SK-N-SH (cell line): ENCODE measurements at regions not wholly inside any gene's neighbourhood (a gene's known extent, or its start where the extent isn't known, plus 50 kb on each side); places are given as distances from the start of the nearest gene placed in this dataset.

Experiments used
- CTCF ChIA-PET: fragments of 300-600, 350-600 bp; formaldehyde crosslinking; extraction: SDS; loops from one replicate; lab custom pipeline; 2021; lab: Yijun Ruan, JAX
- POLR2A ChIA-PET: fragments of 350-600 bp; sonication (Branson Sonifier 250); formaldehyde crosslinking; extraction: SDS; loops from one replicate; lab custom pipeline; 2020; ENCODE audit warnings: antibody characterized with exemption, inconsistent platforms; lab: Yijun Ruan, JAX
- DNase-seq: peaks from one replicate; pipeline ENCODE4 v3.0.0; 2012
- H2AFZ ChIP-seq: fragments of 200-600 bp; sonication (generic); 2 replicates; pipeline ENCODE4 v1.8.1; 2016; ENCODE audit warnings: antibody characterized with exemption, mild to moderate bottlenecking, low read depth
- H3F3A ChIP-seq: fragments of 200-600 bp; sonication (generic); replicated peaks from 2 replicates; pipeline ENCODE3; 2016; ENCODE audit warnings: antibody characterized with exemption, mild to moderate bottlenecking; ENCODE audit not compliant: insufficient read depth
- H3K27ac ChIP-seq, 2 experiments: fragments of 200-500 bp in 1 of 2; fragments of 200-600 bp in 1 of 2; sonication (Bioruptor generic) in 1 of 2; sonication (generic), shearing (Covaris generic) in 1 of 2; 2 replicates each; pipeline versions ENCODE4 v1.5.1 to v1.6.1; 2014 to 2016; ENCODE audit warnings: low read depth in 2 of 2, inconsistent platforms in 1 of 2, low read length in 1 of 2, mild to moderate bottlenecking in 1 of 2, mixed read lengths in 1 of 2
- H3K27me3 ChIP-seq: fragments of 200-600 bp; sonication (generic), shearing (Covaris generic); 2 replicates; pipeline ENCODE4 v1.6.1; 2016; ENCODE audit warnings: mixed run types; ENCODE audit not compliant: insufficient read depth
- H3K36me3 ChIP-seq, 2 experiments: fragments of 200-500 bp in 1 of 2; fragments of 200-600 bp in 1 of 2; sonication (Bioruptor generic) in 1 of 2; sonication (generic) in 1 of 2; replicated peaks in 1 of 2; 2 replicates each; pipeline versions ENCODE3 to v1.5.1; 2014 to 2016; ENCODE audit warnings: low read length in 1 of 2, mild to moderate bottlenecking in 1 of 2; ENCODE audit not compliant: insufficient read depth in 2 of 2, control insufficient read depth in 1 of 2
- H3K4me1 ChIP-seq, 2 experiments: fragments of 200-500 bp in 1 of 2; fragments of 200-600 bp in 1 of 2; sonication (Bioruptor generic) in 1 of 2; sonication (generic), shearing (Covaris generic) in 1 of 2; 2 replicates each; pipeline versions ENCODE4 v1.5.1 to v1.6.1; 2014 to 2016; ENCODE audit warnings: low read depth in 1 of 2, low read length in 1 of 2, mixed run types in 1 of 2; ENCODE audit not compliant: insufficient read depth in 2 of 2, control insufficient read depth in 1 of 2
- H3K4me2 ChIP-seq: fragments of 200-600 bp; sonication (generic), shearing (Covaris generic); 2 replicates; pipeline ENCODE4 v1.6.1; 2017; ENCODE audit warnings: mixed run types
- H3K4me3 ChIP-seq, 2 experiments: fragments of 200-500 bp in 1 of 2; fragments of 200-600 bp in 1 of 2; sonication (Bioruptor generic) in 1 of 2; sonication (generic), shearing (Covaris generic) in 1 of 2; 2 replicates each; pipeline versions ENCODE4 v1.5.1 to v1.8.1; 2014 to 2016; ENCODE audit warnings: low read depth in 2 of 2, inconsistent platforms in 1 of 2, low read length in 1 of 2, mild to moderate bottlenecking in 1 of 2, mixed read lengths in 1 of 2, moderate library complexity in 1 of 2
- H3K79me2 ChIP-seq: fragments of 200-600 bp; sonication (generic); 2 replicates; pipeline ENCODE4 v1.8.1; 2017; ENCODE audit warnings: mild to moderate bottlenecking; ENCODE audit not compliant: insufficient read depth
- H3K9ac ChIP-seq: fragments of 200-600 bp; sonication (generic); 2 replicates; pipeline ENCODE4 v1.6.1; 2017; ENCODE audit warnings: mixed run types
- H3K9me2 ChIP-seq: fragments of 200-600 bp; sonication (generic); 2 replicates; pipeline ENCODE4 v1.6.1; 2017; ENCODE audit warnings: mixed run types
- H3K9me3 ChIP-seq: fragments of 200-600 bp; sonication (generic); 2 replicates; pipeline ENCODE4 v1.6.1; 2017; ENCODE audit warnings: mixed run types, mild to moderate bottlenecking, moderate library complexity
- H4K20me1 ChIP-seq: fragments of 200-600 bp; sonication (generic); 2 replicates; pipeline ENCODE4 v1.6.1; 2017; ENCODE audit warnings: mild to moderate bottlenecking, mixed run types; ENCODE audit not compliant: insufficient read depth
- FOSL2 ChIP-seq: IDR thresholded peaks from 2 replicates; pipeline ENCODE4 v1.4.0; 2012; ENCODE audit warnings: low read depth, mild to moderate bottlenecking, moderate library complexity, borderline replicate concordance
- FOXM1 ChIP-seq: IDR thresholded peaks from 2 replicates; pipeline ENCODE4 v1.4.0; 2012; ENCODE audit warnings: low read depth, mild to moderate bottlenecking
- IRF3 ChIP-seq: fragments of 150-350 bp; IDR thresholded peaks from 2 replicates; pipeline ENCODE4 v1.6.1; 2016; ENCODE audit warnings: mild to moderate bottlenecking, low read depth, low read length
- POLR2AphosphoS5 ChIP-seq: IDR thresholded peaks from 2 replicates; pipeline ENCODE4 v1.6.1; 2012; ENCODE audit warnings: low read depth, low read length
- RAD21 ChIP-seq: IDR thresholded peaks from 2 replicates; pipeline ENCODE4 v1.6.1; 2012; ENCODE audit warnings: mild to moderate bottlenecking, low read length
- RXRA ChIP-seq: IDR thresholded peaks from 2 replicates; pipeline ENCODE4 v1.4.0; 2012; ENCODE audit warnings: low read depth, mild to moderate bottlenecking, borderline replicate concordance
- SIN3A ChIP-seq: IDR thresholded peaks from 2 replicates; pipeline ENCODE4 v1.6.1; 2012; ENCODE audit warnings: low read depth, mild to moderate bottlenecking, low read length, moderate library complexity, borderline replicate concordance
- SMC3 ChIP-seq: IDR thresholded peaks from 2 replicates; pipeline ENCODE4 v1.6.1; 2012; ENCODE audit warnings: low read depth, low read length, improper control_type of control experiment
- TCF12 ChIP-seq: IDR thresholded peaks from 2 replicates; pipeline ENCODE4 v1.4.0; 2012
- WGBS: methylation state at CpG from one replicate; pipeline ENCODE4 v1.1.6; 2017; ENCODE audit warnings: low lambda C conversion rate; 5-methylcytosine and 5-hydroxymethylcytosine counted together
- TF ChIP-seq, protein P1 (sequence below): IDR thresholded peaks from 2 replicates; pipeline ENCODE4; 2012
- TF ChIP-seq, protein P2 (sequence below): IDR thresholded peaks from 2 replicates; pipeline ENCODE4 v1.4.0; 2012; ENCODE audit warnings: low read depth, borderline replicate concordance
- TF ChIP-seq, protein P3 (sequence below): fragments of 150-350 bp; IDR thresholded peaks from 2 replicates; pipeline ENCODE4 v1.6.1; 2017; ENCODE audit warnings: antibody characterized with exemption, low read length, low read depth, borderline replicate concordance

GRCh38 chr18:56162311-56163265 lies 475.8 kb downstream of the TXNL1 start:
- Histone ChIP-seq H3F3A (peaks cover under 1% of the 10 kb centered on the region), H3K79me2 (no peaks in the 10 kb centered on the region), H3K4me3 (no peak overlapping the region), H3K27ac (no peak overlapping the region), H3K9me3 (no peaks in the 10 kb centered on the region), H3K4me1 (no peaks in the 10 kb centered on the region; a peak in 2 of 4 replicates), H3K36me3 (no peaks in the 10 kb centered on the region), H3K4me2 (no peak overlapping the region), H4K20me1 (no peaks in the 10 kb centered on the region), H2AFZ (no peak overlapping the region), H3K9me2 (no peaks in the 10 kb centered on the region), H3K9ac (no peak overlapping the region), H3K27me3 (no peaks in the 10 kb centered on the region)
- DNase-seq: no peak
- POLR2A ChIA-PET: no interaction called here
- TF ChIP-seq IRF3 (no peak), SIN3A (no peak)
- WGBS: 70% methylated on average over 5 of the region's 5 CpGs
- CTCF ChIA-PET: no interaction called here

DNA sequence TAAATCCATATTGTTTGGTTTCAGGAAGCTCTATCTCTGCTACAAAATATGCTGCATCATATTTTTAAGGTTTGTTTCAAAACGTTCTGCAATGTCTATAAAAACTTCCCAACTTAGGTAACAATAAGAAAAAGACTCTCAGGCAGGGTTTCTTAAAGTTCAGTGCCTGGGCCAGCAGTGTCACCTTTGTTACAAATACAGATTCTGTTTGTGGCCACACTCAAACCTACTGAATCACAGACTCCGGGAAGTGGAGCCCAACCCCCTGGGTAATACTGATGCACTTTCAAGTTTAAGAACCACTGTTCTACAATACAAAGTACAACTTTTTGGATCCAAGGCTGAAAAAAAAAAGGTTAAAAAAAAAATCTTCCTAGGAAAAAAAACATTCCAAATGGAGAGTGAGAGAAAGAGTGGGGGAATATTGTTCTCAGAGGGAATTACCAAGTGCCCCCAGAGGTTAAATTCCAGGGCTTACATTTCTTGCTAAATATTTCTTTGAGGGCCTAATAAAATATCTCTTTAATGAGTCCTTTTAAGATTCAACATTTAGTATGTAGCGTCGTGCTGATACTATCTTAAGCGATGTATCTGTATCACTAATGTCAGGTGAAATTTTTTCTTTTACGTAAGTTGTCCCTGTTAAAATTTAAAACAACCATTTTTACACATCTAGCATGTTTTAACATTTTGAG lies 476.7 kb downstream of the TXNL1 start:
- no peaks in the 10 kb centered on the region for H3K27me3 ChIP-seq
- DNase-seq: no peak
- H3K79me2 ChIP-seq: no peaks in the 10 kb centered on the region
- no peaks in the 10 kb centered on the region for H3K36me3 ChIP-seq
- H3K27ac ChIP-seq: no peak overlapping the region
- no peaks in the 10 kb centered on the region for H3F3A ChIP-seq
- 81% methylated on average over 6 of the region's 6 CpGs for WGBS
- H3K4me1 ChIP-seq: no peaks in the 10 kb centered on the region; a peak in 1 of 4 replicates
- H3K9me2 ChIP-seq: no peaks in the 10 kb centered on the region
- H4K20me1 ChIP-seq: no peaks in the 10 kb centered on the region
- no peak overlapping the region for H3K9ac ChIP-seq
- ChIA-PET CTCF (no interaction called here), POLR2A (no interaction called here)
- H3K4me2 ChIP-seq: no peak overlapping the region
- H3K9me3 ChIP-seq: no peaks in the 10 kb centered on the region
- no peak overlapping the region for H2AFZ ChIP-seq
- no peak for TF ChIP-seq FOSL2
- TF ChIP-seq RAD21: no peak
- no peak for TF ChIP-seq SMC3
- TF ChIP-seq RXRA: no peak
- TF ChIP-seq, protein P1, sequence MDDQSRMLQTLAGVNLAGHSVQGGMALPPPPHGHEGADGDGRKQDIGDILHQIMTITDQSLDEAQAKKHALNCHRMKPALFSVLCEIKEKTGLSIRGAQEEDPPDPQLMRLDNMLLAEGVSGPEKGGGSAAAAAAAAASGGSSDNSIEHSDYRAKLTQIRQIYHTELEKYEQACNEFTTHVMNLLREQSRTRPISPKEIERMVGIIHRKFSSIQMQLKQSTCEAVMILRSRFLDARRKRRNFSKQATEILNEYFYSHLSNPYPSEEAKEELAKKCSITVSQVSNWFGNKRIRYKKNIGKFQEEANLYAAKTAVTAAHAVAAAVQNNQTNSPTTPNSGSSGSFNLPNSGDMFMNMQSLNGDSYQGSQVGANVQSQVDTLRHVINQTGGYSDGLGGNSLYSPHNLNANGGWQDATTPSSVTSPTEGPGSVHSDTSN: no peak
- no peak for TF ChIP-seq IRF3
- TF ChIP-seq FOXM1: no peak
- no peak for TF ChIP-seq POLR2AphosphoS5
- TF ChIP-seq, protein P2, sequence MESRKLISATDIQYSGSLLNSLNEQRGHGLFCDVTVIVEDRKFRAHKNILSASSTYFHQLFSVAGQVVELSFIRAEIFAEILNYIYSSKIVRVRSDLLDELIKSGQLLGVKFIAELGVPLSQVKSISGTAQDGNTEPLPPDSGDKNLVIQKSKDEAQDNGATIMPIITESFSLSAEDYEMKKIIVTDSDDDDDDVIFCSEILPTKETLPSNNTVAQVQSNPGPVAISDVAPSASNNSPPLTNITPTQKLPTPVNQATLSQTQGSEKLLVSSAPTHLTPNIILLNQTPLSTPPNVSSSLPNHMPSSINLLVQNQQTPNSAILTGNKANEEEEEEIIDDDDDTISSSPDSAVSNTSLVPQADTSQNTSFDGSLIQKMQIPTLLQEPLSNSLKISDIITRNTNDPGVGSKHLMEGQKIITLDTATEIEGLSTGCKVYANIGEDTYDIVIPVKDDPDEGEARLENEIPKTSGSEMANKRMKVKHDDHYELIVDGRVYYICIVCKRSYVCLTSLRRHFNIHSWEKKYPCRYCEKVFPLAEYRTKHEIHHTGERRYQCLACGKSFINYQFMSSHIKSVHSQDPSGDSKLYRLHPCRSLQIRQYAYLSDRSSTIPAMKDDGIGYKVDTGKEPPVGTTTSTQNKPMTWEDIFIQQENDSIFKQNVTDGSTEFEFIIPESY: no peak
- TF ChIP-seq, protein P3, sequence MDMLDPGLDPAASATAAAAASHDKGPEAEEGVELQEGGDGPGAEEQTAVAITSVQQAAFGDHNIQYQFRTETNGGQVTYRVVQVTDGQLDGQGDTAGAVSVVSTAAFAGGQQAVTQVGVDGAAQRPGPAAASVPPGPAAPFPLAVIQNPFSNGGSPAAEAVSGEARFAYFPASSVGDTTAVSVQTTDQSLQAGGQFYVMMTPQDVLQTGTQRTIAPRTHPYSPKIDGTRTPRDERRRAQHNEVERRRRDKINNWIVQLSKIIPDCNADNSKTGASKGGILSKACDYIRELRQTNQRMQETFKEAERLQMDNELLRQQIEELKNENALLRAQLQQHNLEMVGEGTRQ: no peak
- no peak for TF ChIP-seq TCF12
- H3K4me3 ChIP-seq: no peak overlapping the region
